DOHH2 (cell line): ENCODE measurements at regions not wholly inside any gene's neighbourhood (a gene's known extent, or its start where the extent isn't known, plus 50 kb on each side); places are given as distances from the start of the nearest gene placed in this dataset.

Experiments
- CTCF ChIP-seq: fragments of 200-600 bp; sonication (generic); IDR thresholded peaks from one replicate; pipeline ENCODE4 v1.5.1; 2014; ENCODE audit warnings: antibody characterized with exemption, mild to moderate bottlenecking, low read depth, low read length; ENCODE audit not compliant: poor library complexity, severe bottlenecking
- EZH2phosphoT487 ChIP-seq: fragments of 200-600 bp; sonication (generic); IDR thresholded peaks from 2 replicates; pipeline ENCODE4 v1.6.1; 2017; ENCODE audit warnings: borderline replicate concordance, mild to moderate bottlenecking, antibody characterized with exemption, low read length, moderate library complexity, mixed read lengths

- TF ChIP-seq CTCF (no peak), EZH2phosphoT487 (no peak)
These were observed 109.5 kb upstream of the SSTR4 start for GRCh38 chr20:22925613-22925983.
